Fibroblast of the conjunctiva (primary cell): ENCODE measurements at regions not wholly inside any gene's neighbourhood (a gene's known extent, or its start where the extent isn't known, plus 50 kb on each side); places are given as distances from the start of the nearest gene placed in this dataset.
"Not testable (repeated sequence)": the region's sequence is repeated elsewhere in the genome, so short reads cannot be mapped to it uniquely, and the experiment has no call there.

Experiments
- DNase-seq: peaks from one replicate; pipeline ENCODE4 v3.0.0-alpha.2; 2010; ENCODE audit warnings: low read depth

DNA sequence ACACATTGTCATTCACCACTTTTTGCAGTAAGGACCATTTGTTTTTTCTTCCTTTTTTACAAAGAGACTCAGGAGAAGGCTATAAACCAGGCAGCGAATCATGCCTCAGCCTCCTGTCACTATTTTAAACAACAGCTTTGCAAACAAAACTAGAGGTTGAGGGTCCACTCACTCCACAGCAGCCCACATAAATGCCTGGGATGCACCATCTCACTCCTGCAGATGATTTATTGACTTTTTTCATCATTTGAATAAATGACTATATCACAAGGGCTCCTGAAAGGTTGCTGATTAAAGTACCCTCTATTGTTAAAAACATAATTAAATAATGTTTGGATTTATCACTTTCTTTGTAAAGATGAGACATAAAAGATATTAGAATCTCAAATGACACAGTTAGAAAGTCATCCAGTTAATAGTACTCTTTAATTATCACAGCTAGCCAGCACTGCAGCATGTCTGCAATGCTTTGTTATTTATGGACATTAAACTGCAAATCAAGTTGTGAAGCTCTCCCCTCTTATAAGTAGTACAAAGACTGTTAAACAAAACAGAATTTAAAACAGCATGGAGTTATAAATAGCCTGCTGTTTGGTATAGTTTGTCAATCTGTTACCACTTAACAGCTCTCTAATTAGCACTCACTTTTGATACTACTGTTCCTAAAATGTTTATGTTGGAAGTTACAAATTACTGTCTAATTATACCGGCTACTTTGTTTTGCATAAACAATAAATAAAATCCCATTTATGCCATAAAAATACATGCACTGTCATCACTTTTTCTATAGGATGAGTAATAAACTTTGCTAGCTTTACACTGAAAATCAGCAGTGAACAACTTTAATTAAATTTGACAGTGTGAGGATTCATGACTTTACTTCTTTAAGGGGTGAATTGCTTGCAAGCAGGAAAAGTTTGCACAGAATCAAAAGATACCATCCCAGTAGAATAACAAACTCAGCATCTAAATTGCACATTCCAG lies 853.2 kb downstream of the UQCRFS1 start:
- DNase-seq = no peak

DNA sequence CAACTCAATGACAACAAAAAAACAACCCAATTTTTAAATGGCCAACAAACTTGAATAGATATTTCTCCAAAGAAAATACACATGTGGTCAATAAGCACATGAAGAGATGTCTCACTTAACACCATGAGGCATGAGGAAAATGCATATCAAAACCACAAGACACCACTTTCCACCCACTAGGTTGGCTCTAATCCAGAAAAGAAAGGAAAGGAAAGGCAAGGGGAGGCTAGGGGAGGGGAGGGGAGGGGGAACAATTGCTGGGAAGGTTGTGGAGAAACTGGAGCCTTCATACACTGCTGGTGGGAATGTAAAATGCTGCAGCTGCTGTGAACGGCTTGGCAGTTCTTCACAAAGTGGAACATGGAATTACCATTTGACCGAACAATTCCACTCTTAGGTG lies 854.3 kb downstream of the UQCRFS1 start:
- DNase-seq = no peak

DNA sequence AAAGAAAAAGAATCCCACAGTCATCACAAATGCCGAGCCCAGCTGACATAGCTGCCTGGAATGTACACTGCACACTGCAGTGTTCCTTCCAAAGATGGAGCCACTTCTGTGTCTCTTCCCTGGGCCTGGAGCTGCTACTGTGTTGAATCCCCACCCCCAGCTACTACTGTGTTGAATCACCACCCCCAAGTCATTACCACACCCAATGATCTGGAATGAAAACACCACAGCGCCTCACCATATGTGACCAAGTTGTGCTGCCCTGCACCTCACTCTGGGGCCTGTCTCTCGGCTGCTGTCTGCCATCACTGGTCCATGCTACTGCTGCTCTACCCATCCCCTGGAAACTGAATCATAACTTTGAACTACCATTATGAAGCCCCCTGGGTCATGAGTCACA lies 861.2 kb downstream of the UQCRFS1 start:
- DNase-seq = no peak

DNA sequence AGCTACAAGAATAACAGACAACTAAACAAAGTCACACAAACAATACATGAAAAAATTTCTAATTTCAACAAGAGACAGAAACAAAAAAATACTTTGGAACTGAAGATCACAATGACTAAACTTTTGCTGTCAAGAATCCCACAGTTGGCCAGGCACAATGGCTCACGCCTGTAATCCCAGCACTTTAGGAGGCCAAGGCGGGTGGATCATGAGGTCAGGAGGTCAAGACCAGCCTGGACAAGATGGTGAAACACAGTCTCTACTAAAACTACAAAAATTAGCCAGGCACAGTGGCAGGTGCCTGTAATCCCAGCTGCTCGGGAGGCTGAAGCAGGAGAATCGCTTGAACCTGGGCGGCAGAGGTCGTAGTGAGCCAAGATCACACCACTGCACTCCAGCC lies 861.6 kb downstream of the UQCRFS1 start:
- DNase-seq = not testable (repeated sequence)

DNA sequence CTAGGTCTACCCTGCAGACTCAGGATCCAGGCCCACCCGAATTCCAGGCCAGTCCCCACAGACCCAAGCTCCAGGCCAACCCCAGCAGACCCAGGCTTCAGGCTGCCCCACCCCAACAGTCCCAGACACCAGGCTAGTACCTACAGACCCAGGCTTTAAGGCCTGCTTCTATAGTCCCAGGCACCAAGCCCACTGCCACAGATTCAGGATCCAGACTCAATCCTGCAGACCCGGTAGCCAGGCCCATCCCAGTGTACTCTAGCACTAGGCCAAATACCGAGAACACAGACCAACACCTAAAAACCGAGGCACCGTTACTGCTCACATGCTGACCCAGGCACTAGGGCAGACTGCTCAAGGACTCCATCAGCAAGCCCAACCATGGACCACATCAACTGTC lies 862.3 kb downstream of the UQCRFS1 start:
- DNase-seq = no peak

DNA sequence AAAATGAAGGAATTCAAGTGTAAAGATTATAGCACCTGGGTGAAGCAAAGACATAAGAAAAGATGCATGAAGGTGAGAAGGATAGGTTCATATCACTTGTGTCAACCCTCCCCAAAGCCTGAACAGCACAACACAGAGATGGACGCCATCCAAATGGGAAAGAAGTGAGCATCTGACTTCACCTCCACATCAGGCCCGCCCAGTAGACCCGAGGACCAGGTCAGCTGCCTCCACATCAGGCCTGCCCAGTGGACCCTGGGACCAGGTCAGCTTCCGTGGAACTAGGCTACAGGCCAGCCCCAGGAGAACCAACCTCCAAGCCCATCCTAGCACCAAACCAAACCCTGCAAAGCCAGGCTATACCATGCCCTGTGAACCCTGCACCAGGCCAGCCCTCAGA lies 862.9 kb downstream of the UQCRFS1 start:
- no peak for DNase-seq

DNA sequence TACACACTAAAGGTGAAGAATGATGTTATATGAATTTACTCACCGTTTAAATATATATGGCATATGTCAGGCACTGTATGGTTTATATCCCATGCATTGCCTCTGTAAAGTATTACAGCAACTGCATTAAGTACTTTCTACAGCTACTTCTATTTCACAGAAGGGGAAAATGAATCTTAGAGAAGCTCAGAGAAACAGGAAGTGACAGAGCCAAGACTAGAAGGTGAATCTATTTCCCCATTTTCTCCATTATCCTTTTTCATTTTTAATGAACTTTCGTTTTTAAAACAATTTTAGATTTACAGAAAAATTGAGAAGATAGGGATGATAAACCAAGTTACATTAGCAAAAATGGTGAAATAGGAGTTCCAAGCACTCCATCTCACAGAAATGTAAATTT lies 863.3 kb downstream of the UQCRFS1 start:
- no peak for DNase-seq

DNA sequence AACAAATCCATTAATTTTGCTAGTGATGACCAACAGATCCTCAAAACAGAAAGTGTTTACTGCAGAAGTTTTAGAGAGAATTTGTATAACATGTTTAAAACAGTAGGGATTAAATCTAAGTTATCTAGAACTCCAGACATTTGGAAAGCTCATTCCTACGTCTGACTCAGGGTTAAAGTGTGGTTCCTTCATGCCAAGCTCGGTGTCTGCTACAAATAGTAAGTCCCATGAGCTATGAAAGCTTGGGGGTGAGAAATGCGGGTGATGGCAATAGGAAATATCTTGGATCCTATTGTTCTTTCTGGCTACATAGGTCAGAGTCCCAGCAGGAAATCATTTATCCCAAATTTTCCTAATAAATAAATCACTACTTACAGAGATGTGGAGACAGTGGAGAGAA lies 867.1 kb downstream of the UQCRFS1 start:
- no peak for DNase-seq

DNA sequence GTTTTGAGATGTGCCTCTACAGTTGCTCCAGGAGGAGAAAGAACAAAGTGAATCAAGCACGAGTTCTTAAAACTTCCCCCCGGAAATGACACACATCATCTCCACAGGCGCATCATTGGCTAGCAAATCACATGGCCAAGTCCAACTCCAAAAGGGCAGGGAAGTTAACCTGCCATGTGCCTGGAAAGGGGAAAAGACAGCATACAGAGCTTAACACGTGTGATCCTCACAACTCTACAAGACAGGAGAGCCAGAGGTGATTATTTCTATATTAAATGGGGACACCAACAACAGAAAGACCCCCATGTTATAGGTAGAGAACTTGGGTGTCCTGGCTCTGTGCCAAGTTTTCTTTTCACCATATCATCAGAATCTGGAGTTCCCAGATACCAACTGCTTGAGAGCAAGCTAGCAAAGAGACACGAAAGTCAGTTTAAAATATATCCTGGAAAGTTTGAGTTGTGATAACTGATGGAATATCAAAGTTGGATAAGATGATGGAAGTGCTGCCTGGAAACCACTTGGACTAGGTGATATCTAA lies 871.1 kb downstream of the UQCRFS1 start:
- DNase-seq = no peak

DNA sequence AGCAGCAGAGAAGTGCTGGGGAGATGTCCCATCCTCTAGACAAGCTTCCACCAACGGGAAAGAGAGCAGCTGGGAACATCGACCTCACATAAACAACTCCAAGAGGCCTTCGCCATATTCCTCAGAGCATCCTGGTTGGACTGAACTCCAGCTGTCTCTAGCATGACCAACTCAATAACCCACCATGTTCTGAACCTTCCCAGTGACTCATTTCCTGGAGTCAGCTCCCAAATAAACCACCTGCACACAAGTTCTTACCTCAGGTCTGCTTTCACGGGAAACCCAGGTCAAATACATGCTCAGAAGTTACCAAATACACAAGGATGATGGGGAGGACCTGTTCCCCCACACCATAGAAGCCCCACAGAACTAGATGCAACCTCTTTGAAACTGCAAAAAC lies 878.5 kb downstream of the UQCRFS1 start:
- DNase-seq = no peak

DNA sequence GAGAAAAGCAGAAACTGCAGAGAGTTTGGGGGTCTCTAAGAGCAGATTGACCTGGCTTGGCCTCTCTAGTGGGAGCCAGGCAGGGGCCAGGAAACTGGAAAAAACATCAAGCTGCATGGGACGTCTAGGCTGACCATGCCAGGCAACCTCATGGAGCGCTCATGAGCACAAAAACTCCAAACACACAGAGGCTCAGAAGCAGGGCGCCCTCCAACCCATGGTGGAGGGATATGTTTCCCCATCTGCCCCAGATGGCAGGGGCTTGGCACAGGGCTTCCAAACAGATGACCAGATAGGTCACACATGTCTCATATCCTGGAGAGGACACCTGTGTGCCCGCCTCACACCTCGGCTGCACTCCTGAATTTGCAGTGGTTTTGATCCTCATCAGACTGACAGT lies 879.0 kb downstream of the UQCRFS1 start:
- DNase-seq = no peak

DNA sequence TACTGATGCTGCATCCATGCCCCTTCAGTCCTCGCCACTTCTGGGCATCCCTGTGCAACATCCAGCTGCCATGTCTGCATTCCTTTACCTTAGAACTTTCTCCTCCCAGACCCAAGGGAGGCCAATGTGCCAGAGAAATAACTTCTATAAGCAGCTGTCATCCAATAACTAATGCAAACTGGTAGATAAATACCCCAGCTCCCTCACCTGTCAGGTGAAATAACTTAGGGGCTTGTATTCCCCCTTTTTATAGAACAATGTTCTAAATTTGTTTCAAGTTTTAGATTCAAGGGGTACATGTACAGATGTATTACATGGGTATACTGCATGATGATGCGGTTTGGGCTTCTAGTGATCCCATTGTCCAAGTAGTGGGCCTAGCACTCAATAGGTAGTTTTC lies 880.1 kb downstream of the UQCRFS1 start:
- no peak for DNase-seq

DNA sequence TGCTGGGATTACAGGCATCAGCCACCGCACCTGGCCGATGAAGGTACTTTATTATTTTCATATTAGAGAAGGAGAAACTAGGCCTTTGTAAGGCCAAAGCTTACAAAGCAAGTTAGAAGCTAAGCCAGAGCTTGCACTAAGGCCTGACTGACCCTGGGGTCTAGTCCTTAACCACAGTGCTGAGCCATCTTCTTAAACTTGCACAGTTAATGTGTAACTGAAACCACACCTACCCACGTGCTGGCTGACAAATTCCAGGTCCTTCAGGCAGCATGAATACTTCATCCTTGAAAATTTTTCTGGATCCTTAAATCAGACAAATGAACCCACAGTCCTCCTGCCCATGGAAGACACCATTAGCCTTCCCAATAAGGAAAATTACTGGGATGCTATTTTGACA lies 880.6 kb downstream of the UQCRFS1 start:
- no peak for DNase-seq

DNA sequence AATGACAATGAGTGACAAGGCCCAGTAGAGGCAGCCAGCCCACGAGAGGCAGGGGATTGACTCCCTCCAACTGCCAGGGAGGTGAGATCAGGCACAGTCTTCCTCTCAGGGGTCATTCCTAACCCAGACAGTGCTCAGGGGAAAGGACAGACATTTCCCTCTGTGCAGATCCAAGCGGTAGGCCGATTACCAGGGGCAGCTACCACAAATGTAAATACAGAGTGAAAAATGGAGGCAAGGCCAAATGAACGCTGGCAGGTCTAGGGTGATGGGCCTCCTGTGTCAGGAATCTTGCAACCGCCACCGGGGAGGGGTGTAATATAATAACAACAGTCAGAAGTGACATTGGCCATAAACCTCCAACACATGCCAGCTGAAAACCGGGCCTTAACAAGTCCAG lies 881.4 kb downstream of the UQCRFS1 start:
- DNase-seq = no peak

DNA sequence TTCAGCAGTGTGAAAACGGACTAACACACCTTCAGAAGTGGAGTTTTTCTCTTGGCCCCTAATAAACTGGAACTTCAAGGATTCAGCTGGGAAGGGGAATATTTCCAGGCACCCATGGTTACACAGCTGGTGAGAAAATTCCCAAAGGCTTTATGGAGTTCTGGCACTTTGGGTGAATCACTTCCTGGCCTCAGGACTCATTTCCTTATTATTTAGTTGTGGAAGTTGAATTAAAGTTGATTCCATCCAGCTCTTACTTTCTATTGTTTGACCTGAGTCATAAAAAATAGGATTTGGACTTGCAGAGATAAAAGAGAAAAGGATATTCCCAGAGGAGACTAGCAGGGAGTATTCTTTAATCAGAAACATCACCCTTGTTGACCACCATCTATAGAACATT lies 882.1 kb downstream of the UQCRFS1 start:
- DNase-seq = no peak

DNA sequence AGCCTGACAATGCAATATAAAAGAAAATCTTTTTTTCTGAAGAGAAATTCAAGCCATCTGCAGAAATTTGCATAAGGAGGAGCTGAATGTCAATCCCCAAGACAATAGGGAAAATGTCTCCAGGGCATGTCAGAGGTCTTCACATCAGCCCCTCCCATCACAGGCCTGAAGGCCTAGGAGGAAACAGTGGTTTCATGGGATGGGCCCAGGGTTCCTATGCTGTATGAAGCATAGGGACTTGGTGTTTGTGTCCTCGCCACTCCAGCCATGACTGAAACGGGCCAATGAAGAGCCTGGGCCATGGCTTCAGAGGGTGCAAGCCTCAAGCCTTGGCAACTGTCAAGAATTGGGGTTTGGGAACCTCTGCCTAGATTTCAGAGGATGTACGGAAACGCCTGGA lies 883.5 kb downstream of the UQCRFS1 start:
- no peak for DNase-seq

DNA sequence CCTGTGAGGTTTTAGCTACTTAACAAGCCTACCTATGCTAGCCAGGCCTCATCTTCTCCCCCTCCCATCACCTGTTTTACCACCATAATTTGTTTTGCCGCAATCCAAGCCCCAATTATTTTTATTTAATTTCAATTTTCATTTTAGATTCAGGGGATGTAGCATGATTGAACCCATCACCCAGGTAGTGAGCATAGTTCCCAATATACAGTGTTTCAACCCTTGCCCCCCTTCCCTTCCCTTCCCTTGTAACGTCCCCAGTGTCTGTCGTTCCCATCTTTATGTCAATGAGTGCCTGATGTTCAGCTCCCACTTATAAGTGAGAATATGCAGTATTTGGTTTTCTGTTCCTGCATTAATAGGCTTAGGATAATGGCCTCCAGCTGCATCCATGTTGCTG lies 885.0 kb downstream of the UQCRFS1 start:
- DNase-seq = no peak

DNA sequence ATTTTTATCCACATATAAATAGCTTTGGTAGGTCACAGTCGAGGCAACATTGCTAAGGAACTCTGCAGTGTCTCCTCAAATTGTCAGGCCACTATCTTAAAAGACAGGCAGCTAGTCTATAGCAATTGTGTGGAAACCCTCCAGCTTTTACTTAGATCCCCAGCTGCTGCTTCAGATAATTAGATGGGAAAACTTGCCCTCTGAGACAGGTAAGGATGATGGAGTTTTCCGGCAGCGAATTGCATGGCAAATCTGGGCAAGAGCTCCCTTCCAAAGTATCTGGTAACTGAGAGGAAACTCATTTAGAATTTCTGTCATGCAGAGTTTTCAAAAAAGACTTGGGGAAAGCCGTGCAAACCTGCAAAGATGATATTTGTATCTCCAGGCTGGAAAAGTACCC lies 886.2 kb downstream of the UQCRFS1 start:
- no peak for DNase-seq

DNA sequence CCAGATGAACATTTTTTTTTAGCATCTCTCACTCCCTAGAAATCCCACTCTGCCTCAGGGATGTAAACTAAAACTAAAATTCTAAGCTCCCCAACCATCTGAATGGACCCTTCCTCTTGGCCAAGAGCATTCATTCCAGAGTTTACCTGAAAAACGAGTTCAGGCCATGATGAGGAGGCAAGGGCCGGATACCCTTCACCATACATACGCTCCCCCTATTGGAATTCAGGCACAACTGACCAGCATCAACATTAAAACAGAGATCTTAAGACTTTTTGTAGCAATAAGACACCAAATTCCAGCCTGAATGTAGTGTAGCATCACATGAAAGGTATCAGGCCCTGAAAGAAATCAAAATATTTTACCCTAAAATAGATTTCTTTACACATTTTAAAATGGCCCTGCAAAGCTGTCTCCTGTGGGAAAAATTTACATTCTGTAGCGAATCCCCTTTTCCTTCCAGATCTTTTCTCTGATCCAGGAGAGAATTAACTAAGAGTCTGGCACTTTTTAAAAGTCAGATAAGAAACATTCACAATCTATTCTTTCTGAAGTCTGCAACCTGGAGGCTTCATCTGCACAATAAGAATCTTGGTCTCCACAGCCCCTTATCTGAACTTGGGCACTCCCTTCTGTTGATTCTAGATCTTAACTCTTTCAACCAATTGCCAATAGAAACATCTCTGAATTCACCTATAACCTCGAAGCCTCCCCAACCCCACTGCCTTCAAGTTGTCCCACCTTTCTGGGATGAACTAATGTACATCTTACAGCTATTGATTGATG lies 888.5 kb downstream of the UQCRFS1 start:
- no peak for DNase-seq

DNA sequence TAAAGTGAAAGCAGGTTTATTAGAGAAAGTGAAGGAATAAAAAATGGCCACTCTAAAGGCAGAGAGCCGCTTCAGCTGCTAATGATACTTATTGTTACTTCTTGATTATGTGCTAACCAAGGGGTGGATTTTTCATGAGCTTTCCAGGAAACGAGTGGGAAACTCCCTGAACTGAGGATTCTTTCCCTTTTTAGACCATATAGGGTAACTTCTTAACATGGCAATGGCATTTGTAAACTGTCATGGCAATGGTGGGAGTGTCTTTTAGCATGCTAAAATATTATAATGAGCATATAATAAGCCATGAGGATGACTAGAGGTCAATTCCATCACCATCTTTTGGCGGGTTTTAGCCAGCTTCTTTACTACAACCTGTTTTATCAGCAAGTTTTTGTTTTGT lies 890.0 kb downstream of the UQCRFS1 start:
- DNase-seq = no peak

DNA sequence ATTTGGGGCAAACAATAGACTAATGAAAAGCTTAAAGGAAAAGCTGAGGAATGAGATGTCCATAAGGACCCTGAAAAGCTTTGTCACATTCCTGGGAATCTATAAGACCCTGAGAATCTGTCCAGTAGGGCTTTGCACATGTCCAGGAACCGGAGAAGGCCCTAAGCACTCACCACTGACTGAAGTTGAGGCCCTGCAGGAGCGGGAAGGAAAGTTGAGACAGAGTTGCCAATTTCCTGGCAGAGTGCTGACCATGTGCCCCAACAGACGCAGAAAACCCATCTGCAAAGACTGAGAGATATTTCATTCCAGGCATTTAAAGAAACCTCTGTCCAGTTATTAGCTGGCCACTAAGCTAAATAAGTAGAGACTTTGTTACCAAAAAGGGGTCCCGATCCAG lies 890.5 kb downstream of the UQCRFS1 start:
- DNase-seq = no peak

DNA sequence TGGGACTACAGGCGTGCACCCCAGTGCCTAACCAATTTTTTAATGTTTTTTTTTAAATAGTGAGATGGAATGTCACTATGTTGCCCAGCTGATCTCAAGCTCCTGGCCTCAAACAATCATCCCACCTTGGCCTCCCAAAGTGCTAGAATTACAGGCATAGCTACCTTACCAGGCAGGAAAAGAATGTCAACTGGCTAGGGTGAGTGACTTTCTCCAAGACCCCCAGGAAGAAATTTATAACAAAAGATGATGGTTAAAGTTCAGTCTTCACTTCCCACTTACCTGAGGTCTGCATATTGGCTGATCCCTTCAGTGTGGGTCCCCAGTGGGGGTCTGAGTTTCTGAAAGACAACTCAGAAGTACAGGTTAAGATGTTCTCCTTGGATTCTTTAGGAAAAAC lies 893.0 kb downstream of the UQCRFS1 start:
- DNase-seq = no peak

DNA sequence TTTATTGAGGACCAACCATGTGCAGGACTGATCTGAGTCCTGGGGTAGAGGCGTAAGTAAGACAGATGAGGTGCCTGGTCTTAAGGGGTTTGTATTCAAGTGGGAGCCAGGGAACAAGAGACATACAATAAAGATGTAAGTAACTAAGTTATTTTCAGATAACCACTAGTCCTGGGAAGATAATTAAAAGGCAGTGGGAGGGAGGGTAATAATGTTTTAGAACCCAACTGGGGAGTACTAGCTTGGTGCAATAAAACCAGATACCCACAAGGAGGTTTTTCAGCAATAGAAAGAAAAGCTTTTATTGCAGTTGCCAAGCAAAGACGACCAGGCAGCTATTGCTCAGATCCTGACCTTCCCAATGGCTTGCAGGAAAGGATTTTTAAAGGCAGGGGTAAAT lies 893.7 kb downstream of the UQCRFS1 start:
- DNase-seq = no peak
